ENCODE measurements at regions not wholly inside any gene's neighbourhood (a gene's known extent, or its start where the extent isn't known, plus 50 kb on each side); places are given as distances from the start of the nearest gene placed in this dataset.
"Not testable (repeated sequence)": the region's sequence is repeated elsewhere in the genome, so short reads cannot be mapped to it uniquely, and the experiment has no call there.

DNA sequence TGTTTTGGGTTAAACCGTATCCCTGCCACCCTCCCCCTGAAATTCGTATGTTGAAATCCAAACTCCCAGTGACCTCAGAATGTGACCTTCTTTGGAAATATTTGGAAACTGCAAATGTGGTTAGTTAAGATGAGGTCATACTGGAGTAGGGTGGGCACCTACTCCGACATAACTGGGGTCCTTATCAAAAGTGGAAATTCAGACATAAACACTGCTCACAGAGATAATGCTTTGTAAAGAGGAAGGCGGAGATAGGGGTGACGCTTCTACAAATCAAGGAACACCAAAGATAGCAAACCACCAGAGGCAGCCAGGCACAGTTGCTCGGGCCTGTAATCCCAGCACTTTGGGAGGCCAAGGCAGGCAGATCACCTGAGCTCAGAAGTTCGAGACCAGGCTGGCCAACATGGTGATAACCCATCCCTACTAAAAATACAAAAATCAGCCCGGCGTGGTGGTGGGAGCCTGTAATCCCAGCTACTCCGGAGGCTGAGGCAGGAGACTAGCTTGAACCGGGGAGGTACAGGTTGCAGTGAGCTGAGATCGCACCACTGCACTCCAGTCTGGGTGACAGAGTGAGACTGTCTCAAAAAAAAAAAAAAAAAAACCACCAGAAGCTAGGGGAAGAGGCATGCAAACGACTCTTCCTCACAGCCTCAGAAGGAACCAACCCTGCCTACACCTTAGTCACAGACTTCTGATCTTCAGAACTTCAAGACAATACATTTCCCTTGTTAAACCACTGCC lies 51.1 kb upstream of the CHD2 start:
- H3K27ac ChIP-seq (ENCODE audit: low read depth, low read length) = no peak overlapping the region
- no peak overlapping the region for H3K9ac ChIP-seq (ENCODE audit: low read depth in 1 of 3, low read length in 3 of 3)
- H3K27me3 ChIP-seq (ENCODE audit: control insufficient read depth in 3 of 3, insufficient read depth in 3 of 3, low read length in 3 of 3) = no peaks in the 10 kb centered on the region
- H3K4me3 ChIP-seq (ENCODE audit: low read length in 3 of 3) = no peak overlapping the region
- no peaks in the 10 kb centered on the region for H3K9me3 ChIP-seq (ENCODE audit: control insufficient read depth in 3 of 3, low read length in 3 of 3)
- H3K36me3 ChIP-seq (ENCODE audit: control insufficient read depth in 3 of 3, insufficient read depth in 3 of 3, low read length in 3 of 3) = no peaks in the 10 kb centered on the region
- H3K4me1 ChIP-seq (ENCODE audit: control insufficient read depth in 3 of 3, insufficient read depth in 3 of 3, low read length in 3 of 3) = peaks cover 0 to 2% (median 0%) of the 10 kb centered on the region in 3 donors

DNA sequence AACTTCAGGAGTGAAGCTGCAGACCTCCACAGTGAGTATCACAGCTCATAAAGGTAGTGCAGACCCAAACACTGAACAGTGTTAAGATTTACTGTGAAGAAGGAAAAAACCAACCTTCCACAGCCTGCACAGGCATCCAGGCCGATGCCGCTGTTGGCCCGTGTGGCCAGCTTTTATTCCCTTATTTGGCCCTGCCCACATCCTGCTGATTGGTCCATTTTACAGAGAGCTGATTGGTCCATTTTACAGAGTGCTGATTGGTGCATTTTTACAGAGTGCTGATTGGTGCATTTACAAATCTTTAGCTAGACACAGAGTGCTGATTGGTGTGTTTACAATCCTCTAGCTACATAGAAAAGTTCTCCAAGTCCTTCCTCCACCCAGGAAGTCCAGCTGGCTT lies 49.9 kb upstream of the CHD2 start:
- not testable (repeated sequence) for H3K4me1 ChIP-seq (ENCODE audit: control insufficient read depth in 3 of 3, insufficient read depth in 3 of 3, low read length in 3 of 3); H3K27me3 ChIP-seq (ENCODE audit: control insufficient read depth in 3 of 3, insufficient read depth in 3 of 3, low read length in 3 of 3); H3K4me3 ChIP-seq (ENCODE audit: low read length in 3 of 3); H3K36me3 ChIP-seq (ENCODE audit: control insufficient read depth in 3 of 3, insufficient read depth in 3 of 3, low read length in 3 of 3); H3K9me3 ChIP-seq (ENCODE audit: control insufficient read depth in 3 of 3, low read length in 3 of 3); H3K9ac ChIP-seq (ENCODE audit: low read depth in 1 of 3, low read length in 3 of 3); H3K27ac ChIP-seq (ENCODE audit: low read depth, low read length)
